GM18870 (cell line): ENCODE measurements at regions not wholly inside any gene's neighbourhood (a gene's known extent, or its start where the extent isn't known, plus 50 kb on each side); places are given as distances from the start of the nearest gene placed in this dataset.

Experiments used
- ATAC-seq: cut with Tn5 transposase; IDR thresholded peaks from one replicate; pipeline ENCODE4 v1.9.1; 2021; ENCODE audit warnings: moderate library complexity; ENCODE audit not compliant: unreplicated experiment

GRCh38 chr2:160868891-160869290 is 291.3 kb upstream of the TANK start:
- ATAC-seq = no peak

GRCh38 chr2:160869411-160869810 is 290.8 kb upstream of the TANK start:
- no peak for ATAC-seq

- ATAC-seq = no peak
These were observed 289.3 kb upstream of the TANK start for GRCh38 chr2:160870729-160871465.

GRCh38 chr2:160871953-160872352 is 288.3 kb upstream of the TANK start:
- no peak for ATAC-seq

- no peak for ATAC-seq
These were observed 284.2 kb upstream of the TANK start for GRCh38 chr2:160876029-160876428.

GRCh38 chr2:160876765-160877164 is 283.5 kb upstream of the TANK start:
- no peak for ATAC-seq

GRCh38 chr2:160878618-160879017 is 281.6 kb upstream of the TANK start:
- no peak for ATAC-seq

- no peak for ATAC-seq
These were observed 277.3 kb upstream of the TANK start for GRCh38 chr2:160882906-160883305.

- ATAC-seq = no peak
These were observed 276.2 kb upstream of the TANK start for GRCh38 chr2:160884056-160884455.

- no peak for ATAC-seq
These were observed 270.6 kb upstream of the TANK start for GRCh38 chr2:160889439-160890170.

- no peak for ATAC-seq
These were observed 269.4 kb upstream of the TANK start for GRCh38 chr2:160890667-160891352.

GRCh38 chr2:160891353-160891740 is 268.9 kb upstream of the TANK start:
- ATAC-seq = no peak

- ATAC-seq = no peak
These were observed 268.0 kb upstream of the TANK start for GRCh38 chr2:160892204-160892603.

- no peak for ATAC-seq
These were observed 266.6 kb upstream of the TANK start for GRCh38 chr2:160893581-160893980.

GRCh38 chr2:160898581-160899307 is 261.5 kb upstream of the TANK start:
- ATAC-seq = no peak

GRCh38 chr2:160901613-160902012 is 258.6 kb upstream of the TANK start:
- ATAC-seq = no peak

GRCh38 chr2:160905862-160906261 is 254.4 kb upstream of the TANK start:
- ATAC-seq = no peak

- ATAC-seq = no peak
These were observed 253.3 kb upstream of the TANK start for GRCh38 chr2:160906878-160907277.

GRCh38 chr2:160907738-160908137 is 252.5 kb upstream of the TANK start:
- no peak for ATAC-seq

GRCh38 chr2:160908157-160908556 is 252.1 kb upstream of the TANK start:
- no peak for ATAC-seq

- ATAC-seq = no peak
These were observed 250.4 kb upstream of the TANK start for GRCh38 chr2:160909781-160910242.
